ENCODE measurements at regions not wholly inside any gene's neighbourhood (a gene's known extent, or its start where the extent isn't known, plus 50 kb on each side); places are given as distances from the start of the nearest gene placed in this dataset.

GRCh38 chr1:4425892-4426291 lies 228.5 kb upstream of the AJAP1 start:
- H2BK12ac ChIP-seq (ENCODE audit: low read length), result no peak overlapping the region
- no peak overlapping the region for H3K27ac ChIP-seq (ENCODE audit: low read depth, low read length)
- H3K79me2 ChIP-seq (ENCODE audit: control insufficient read depth, insufficient read depth, low read length, poor library complexity), result no peaks in the 10 kb centered on the region
- H3K79me1 ChIP-seq (ENCODE audit: low read length), result no peaks in the 10 kb centered on the region
- H3K4me3 ChIP-seq (ENCODE audit: low read depth, low read length), result no peak overlapping the region
- H3K18ac ChIP-seq (ENCODE audit: low read length), result no peak overlapping the region
- H2AK5ac ChIP-seq (ENCODE audit: low read length), result no peak overlapping the region
- no peak overlapping the region for H2BK5ac ChIP-seq (ENCODE audit: low read depth, low read length, poor library complexity)
- H4K91ac ChIP-seq (ENCODE audit: low read depth, low read length), result no peak overlapping the region
- no peak overlapping the region for H4K12ac ChIP-seq (ENCODE audit: low read depth, low read length)
- no peak overlapping the region for H3K4ac ChIP-seq (ENCODE audit: low read depth, low read length)
- no peak overlapping the region for H4K8ac ChIP-seq (ENCODE audit: low read depth, low read length)
- H2BK120ac ChIP-seq (ENCODE audit: insufficient read depth, low read length, poor library complexity), result no peak overlapping the region
- no peak overlapping the region for H3K4me2 ChIP-seq (ENCODE audit: low read length)
- no peak overlapping the region for H3K9ac ChIP-seq (ENCODE audit: low read length)
- DNase-seq, result no peak
- WGBS (ENCODE audit: extremely low coverage, insufficient coverage, insufficient read length), result no CpG with 5 or more reads among the region's 11 CpGs
- H3K4me1 ChIP-seq (ENCODE audit: control insufficient read depth in 1 of 2, insufficient read depth in 2 of 2, low read length in 2 of 2), result no peaks in the 10 kb centered on the region
- no peak overlapping the region for H2AFZ ChIP-seq (ENCODE audit: insufficient read depth, low read length, poor library complexity)
- no peaks in the 10 kb centered on the region for H3K27me3 ChIP-seq (ENCODE audit: insufficient read depth, low read length)
- no peaks in the 10 kb centered on the region for H3K36me3 ChIP-seq (ENCODE audit: control insufficient read depth in 1 of 2, insufficient read depth in 2 of 2, low read length in 2 of 2)
- no peak overlapping the region for H3K23ac ChIP-seq (ENCODE audit: low read length)
- no peak overlapping the region for H3K14ac ChIP-seq (ENCODE audit: low read length)
- H3K9me3 ChIP-seq (ENCODE audit: insufficient read depth, low read depth, low read length), result peaks cover 7% of the 10 kb centered on the region

GRCh38 chr1:4428711-4429110 lies 225.7 kb upstream of the AJAP1 start:
- H3K14ac ChIP-seq (ENCODE audit: low read length), result no peak overlapping the region
- H4K91ac ChIP-seq (ENCODE audit: low read depth, low read length), result no peak overlapping the region
- no peaks in the 10 kb centered on the region for H3K79me1 ChIP-seq (ENCODE audit: low read length)
- H3K4ac ChIP-seq (ENCODE audit: low read depth, low read length), result no peak overlapping the region
- no peak overlapping the region for H3K9ac ChIP-seq (ENCODE audit: low read length)
- H3K4me1 ChIP-seq (ENCODE audit: control insufficient read depth in 1 of 2, insufficient read depth in 2 of 2, low read length in 2 of 2), result no peaks in the 10 kb centered on the region
- no peak overlapping the region for H3K4me2 ChIP-seq (ENCODE audit: low read length)
- no peak overlapping the region for H2AK5ac ChIP-seq (ENCODE audit: low read length)
- H3K36me3 ChIP-seq (ENCODE audit: control insufficient read depth in 1 of 2, insufficient read depth in 2 of 2, low read length in 2 of 2), result no peaks in the 10 kb centered on the region
- no peak overlapping the region for H2BK5ac ChIP-seq (ENCODE audit: low read depth, low read length, poor library complexity)
- H2AFZ ChIP-seq (ENCODE audit: insufficient read depth, low read length, poor library complexity), result no peak overlapping the region
- no peaks in the 10 kb centered on the region for H3K79me2 ChIP-seq (ENCODE audit: control insufficient read depth, insufficient read depth, low read length, poor library complexity)
- DNase-seq, result no peak
- no peak overlapping the region for H3K27ac ChIP-seq (ENCODE audit: low read depth, low read length)
- peaks cover 13% of the 10 kb centered on the region for H3K9me3 ChIP-seq (ENCODE audit: insufficient read depth, low read depth, low read length)
- no peak overlapping the region for H3K4me3 ChIP-seq (ENCODE audit: low read depth, low read length)
- no peak overlapping the region for H2BK120ac ChIP-seq (ENCODE audit: insufficient read depth, low read length, poor library complexity)
- H4K12ac ChIP-seq (ENCODE audit: low read depth, low read length), result no peak overlapping the region
- H2BK12ac ChIP-seq (ENCODE audit: low read length), result no peak overlapping the region
- no peak overlapping the region for H3K18ac ChIP-seq (ENCODE audit: low read length)
- H3K23ac ChIP-seq (ENCODE audit: low read length), result no peak overlapping the region
- H4K8ac ChIP-seq (ENCODE audit: low read depth, low read length), result no peak overlapping the region
- no peaks in the 10 kb centered on the region for H3K27me3 ChIP-seq (ENCODE audit: insufficient read depth, low read length)

GRCh38 chr1:4430406-4431365 lies 223.7 kb upstream of the AJAP1 start:
- H2BK12ac ChIP-seq (ENCODE audit: low read length), result no peak overlapping the region

GRCh38 chr1:4431491-4431890 lies 222.9 kb upstream of the AJAP1 start:
- Histone ChIP-seq H4K91ac (ENCODE audit: low read depth, low read length) (no peak overlapping the region), H3K4me3 (ENCODE audit: low read depth, low read length) (no peak overlapping the region), H3K9me3 (ENCODE audit: insufficient read depth, low read depth, low read length) (peaks cover 8% of the 10 kb centered on the region), H2AFZ (ENCODE audit: insufficient read depth, low read length, poor library complexity) (no peak overlapping the region), H3K79me2 (ENCODE audit: control insufficient read depth, insufficient read depth, low read length, poor library complexity) (no peaks in the 10 kb centered on the region), H2BK12ac (ENCODE audit: low read length) (no peak overlapping the region), H3K4ac (ENCODE audit: low read depth, low read length) (no peak overlapping the region), H3K18ac (ENCODE audit: low read length) (no peak overlapping the region), H3K4me2 (ENCODE audit: low read length) (no peak overlapping the region), H3K9ac (ENCODE audit: low read length) (no peak overlapping the region), H3K79me1 (ENCODE audit: low read length) (no peaks in the 10 kb centered on the region), H3K36me3 (ENCODE audit: control insufficient read depth in 1 of 2, insufficient read depth in 2 of 2, low read length in 2 of 2) (no peaks in the 10 kb centered on the region), H4K12ac (ENCODE audit: low read depth, low read length) (no peak overlapping the region), H3K27me3 (ENCODE audit: insufficient read depth, low read length) (no peaks in the 10 kb centered on the region), H3K4me1 (ENCODE audit: control insufficient read depth in 1 of 2, insufficient read depth in 2 of 2, low read length in 2 of 2) (no peaks in the 10 kb centered on the region), H3K14ac (ENCODE audit: low read length) (no peak overlapping the region), H2BK120ac (ENCODE audit: insufficient read depth, low read length, poor library complexity) (no peak overlapping the region), H2BK5ac (ENCODE audit: low read depth, low read length, poor library complexity) (no peak overlapping the region), H4K8ac (ENCODE audit: low read depth, low read length) (no peak overlapping the region), H2AK5ac (ENCODE audit: low read length) (no peak overlapping the region), H3K27ac (ENCODE audit: low read depth, low read length) (no peak overlapping the region), H3K23ac (ENCODE audit: low read length) (no peak overlapping the region)
- no peak for DNase-seq
- no CpG with 5 or more reads among the region's 6 CpGs for WGBS (ENCODE audit: extremely low coverage, insufficient coverage, insufficient read length)

More at GRCh38 chr1:4430406-4431365, 223.7 kb upstream of the AJAP1 start:
- H4K12ac ChIP-seq (ENCODE audit: low read depth, low read length), result no peak overlapping the region
- H3K4me3 ChIP-seq (ENCODE audit: low read depth, low read length), result no peak overlapping the region
- H3K27me3 ChIP-seq (ENCODE audit: insufficient read depth, low read length), result no peaks in the 10 kb centered on the region
- H3K27ac ChIP-seq (ENCODE audit: low read depth, low read length), result no peak overlapping the region
- no peak overlapping the region for H3K14ac ChIP-seq (ENCODE audit: low read length)
- H3K9ac ChIP-seq (ENCODE audit: low read length), result no peak overlapping the region
- H3K23ac ChIP-seq (ENCODE audit: low read length), result no peak overlapping the region
- H4K91ac ChIP-seq (ENCODE audit: low read depth, low read length), result no peak overlapping the region
- no peak overlapping the region for H2AFZ ChIP-seq (ENCODE audit: insufficient read depth, low read length, poor library complexity)
- H3K79me1 ChIP-seq (ENCODE audit: low read length), result no peaks in the 10 kb centered on the region
- no peak overlapping the region for H3K4ac ChIP-seq (ENCODE audit: low read depth, low read length)
- H3K18ac ChIP-seq (ENCODE audit: low read length), result no peak overlapping the region
- no peaks in the 10 kb centered on the region for H3K4me1 ChIP-seq (ENCODE audit: control insufficient read depth in 1 of 2, insufficient read depth in 2 of 2, low read length in 2 of 2)
- H2AK5ac ChIP-seq (ENCODE audit: low read length), result no peak overlapping the region
- no peak overlapping the region for H2BK120ac ChIP-seq (ENCODE audit: insufficient read depth, low read length, poor library complexity)
- H3K4me2 ChIP-seq (ENCODE audit: low read length), result no peak overlapping the region
- H2BK5ac ChIP-seq (ENCODE audit: low read depth, low read length, poor library complexity), result no peak overlapping the region
- WGBS (ENCODE audit: extremely low coverage, insufficient coverage, insufficient read length), result no CpG with 5 or more reads among the region's 10 CpGs
- H4K8ac ChIP-seq (ENCODE audit: low read depth, low read length), result no peak overlapping the region
- no peaks in the 10 kb centered on the region for H3K36me3 ChIP-seq (ENCODE audit: control insufficient read depth in 1 of 2, insufficient read depth in 2 of 2, low read length in 2 of 2)
- no peaks in the 10 kb centered on the region for H3K79me2 ChIP-seq (ENCODE audit: control insufficient read depth, insufficient read depth, low read length, poor library complexity)
- H3K9me3 ChIP-seq (ENCODE audit: insufficient read depth, low read depth, low read length), result peaks cover 8% of the 10 kb centered on the region
- DNase-seq, result no peak

All from trophoblast cell (in vitro differentiated cells and primary cell).